ENCODE measurements at regions not wholly inside any gene's neighbourhood (a gene's known extent, or its start where the extent isn't known, plus 50 kb on each side); places are given as distances from the start of the nearest gene placed in this dataset.

- DNase-seq = no peak
Measured at GRCh38 chr12:107325075-107325608, 231.8 kb upstream of the CRY1 start.

- DNase-seq = no peak
Measured at GRCh38 chr12:107326237-107326636, 232.9 kb upstream of the CRY1 start.

DNA sequence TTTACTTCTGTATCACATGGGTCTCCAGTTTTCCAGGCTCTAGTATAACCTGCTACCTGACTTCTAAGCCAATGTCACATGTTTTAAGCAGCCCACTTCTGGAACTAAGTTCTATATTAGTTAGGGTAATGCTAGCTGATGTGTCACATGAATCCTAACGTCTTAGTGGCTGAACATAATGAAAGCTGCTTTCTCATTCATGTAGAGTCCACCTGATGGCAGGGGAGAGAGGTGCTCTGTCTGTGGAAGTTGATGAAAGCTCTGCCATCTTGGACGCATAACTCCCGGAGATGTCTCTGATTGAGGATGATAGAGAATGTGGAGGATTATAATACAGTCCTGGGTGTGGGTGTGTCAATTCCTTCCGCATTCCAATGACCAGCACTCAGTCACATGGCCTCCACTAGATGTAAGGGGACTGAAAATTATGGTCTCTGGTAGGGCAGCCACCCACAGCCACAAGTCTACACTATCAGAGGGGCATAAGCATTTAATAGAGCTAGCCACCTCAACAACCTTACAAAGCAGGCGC is 234.4 kb upstream of the CRY1 start:
- no peak for DNase-seq

- no peak for DNase-seq
Measured at GRCh38 chr12:107328442-107329133, 235.2 kb upstream of the CRY1 start.

- DNase-seq = no peak
Measured at GRCh38 chr12:107329569-107330324, 236.4 kb upstream of the CRY1 start.

DNA sequence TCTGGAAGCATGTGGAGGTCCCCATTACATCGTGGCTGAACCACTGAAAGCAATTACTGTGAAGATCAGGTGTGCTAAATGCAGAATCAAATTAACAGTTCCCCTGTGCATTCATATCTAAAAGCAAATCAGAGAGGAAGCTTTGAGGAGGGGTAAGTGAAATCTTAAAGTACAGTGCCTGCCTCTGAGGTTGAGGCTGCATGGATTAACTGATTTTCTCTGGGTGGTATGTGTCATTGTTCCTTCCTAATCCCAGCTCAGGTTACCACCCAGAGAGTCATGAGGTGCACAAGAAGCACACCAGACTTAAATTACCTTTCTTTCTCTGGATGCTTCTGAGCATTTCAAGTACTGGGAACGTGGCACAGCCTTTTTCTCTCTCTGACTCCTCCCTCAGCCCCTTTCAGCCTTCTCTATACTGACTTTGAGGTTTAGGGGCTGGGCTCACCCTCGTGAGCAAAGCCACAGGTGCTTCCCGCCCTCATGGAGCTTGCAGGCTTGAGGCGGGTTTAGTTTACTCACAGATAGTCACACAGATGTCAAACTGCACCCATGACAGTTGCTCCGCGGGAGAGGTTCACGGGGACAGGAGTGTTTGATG is 237.6 kb upstream of the CRY1 start:
- DNase-seq = no peak

- DNase-seq = no peak
Measured at GRCh38 chr12:107331471-107331870, 238.1 kb upstream of the CRY1 start.

- no peak for DNase-seq
Measured at GRCh38 chr12:107331912-107332311, 238.6 kb upstream of the CRY1 start.

DNA sequence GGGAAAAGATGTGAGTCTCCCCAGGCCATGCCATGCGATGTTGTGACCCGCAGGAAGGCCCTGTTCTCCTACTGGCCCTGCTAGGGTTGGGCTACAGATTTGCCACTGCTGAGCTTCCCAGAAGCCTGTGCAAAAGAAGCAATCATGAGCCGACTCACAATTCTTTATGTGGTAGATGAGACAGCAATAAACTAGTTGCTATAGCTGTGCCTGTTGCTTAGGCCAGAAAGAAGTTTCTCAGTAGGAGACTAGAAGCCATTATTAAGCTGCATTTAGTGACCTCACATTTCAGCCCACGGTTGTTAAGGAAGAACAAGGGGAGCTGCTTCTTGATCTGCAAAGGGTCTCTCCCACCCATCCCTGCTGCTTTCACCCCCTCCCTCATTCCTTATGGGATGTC is 239.4 kb upstream of the CRY1 start:
- DNase-seq = no peak

- no peak for DNase-seq
Measured at GRCh38 chr12:107335802-107336570, 242.6 kb upstream of the CRY1 start.

- no peak for DNase-seq
Measured at GRCh38 chr12:107336695-107337094, 243.3 kb upstream of the CRY1 start.

- no peak for DNase-seq
Measured at GRCh38 chr12:107337346-107338095, 244.2 kb upstream of the CRY1 start.

- no peak for DNase-seq
Measured at GRCh38 chr12:107339487-107339886, 246.1 kb upstream of the CRY1 start.

DNA sequence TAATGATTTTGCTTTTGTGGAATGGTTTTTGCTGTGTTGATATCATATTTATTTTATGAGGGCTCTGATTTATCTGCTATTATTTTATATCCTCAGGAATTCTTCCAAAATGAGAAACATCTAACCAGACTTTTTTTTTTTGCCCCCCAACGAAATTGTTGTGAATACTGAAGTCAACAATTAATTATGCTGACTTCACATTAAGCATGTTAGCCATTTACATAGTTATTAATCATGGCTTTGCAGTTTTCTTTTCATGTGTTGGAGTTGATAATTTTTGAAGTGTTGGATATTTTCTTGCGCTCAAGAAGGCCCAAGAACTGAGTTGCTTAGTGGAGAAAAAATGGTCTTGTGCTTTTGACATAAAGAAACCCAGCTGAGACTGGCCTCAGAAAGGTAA is 246.6 kb upstream of the CRY1 start:
- no peak for DNase-seq

DNA sequence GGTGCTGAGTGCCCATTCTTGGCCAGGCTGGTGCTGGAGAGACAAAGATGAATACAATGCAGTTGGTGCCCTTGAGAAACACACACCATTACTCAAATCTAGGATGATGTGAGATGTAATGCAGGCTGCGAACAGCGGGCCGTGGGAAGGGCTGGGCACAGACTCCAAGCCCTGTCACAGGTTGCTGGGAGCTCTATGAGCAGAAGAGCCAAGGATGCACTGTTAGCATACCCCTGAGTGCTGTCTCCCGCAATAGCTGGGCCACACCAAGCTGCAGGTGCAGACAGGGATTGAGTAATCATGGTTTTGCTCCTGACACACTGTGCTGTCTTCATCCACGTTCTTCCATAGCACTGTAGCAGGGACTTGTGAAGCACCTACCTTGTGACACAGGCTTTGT is 247.5 kb upstream of the CRY1 start:
- no peak for DNase-seq

DNA sequence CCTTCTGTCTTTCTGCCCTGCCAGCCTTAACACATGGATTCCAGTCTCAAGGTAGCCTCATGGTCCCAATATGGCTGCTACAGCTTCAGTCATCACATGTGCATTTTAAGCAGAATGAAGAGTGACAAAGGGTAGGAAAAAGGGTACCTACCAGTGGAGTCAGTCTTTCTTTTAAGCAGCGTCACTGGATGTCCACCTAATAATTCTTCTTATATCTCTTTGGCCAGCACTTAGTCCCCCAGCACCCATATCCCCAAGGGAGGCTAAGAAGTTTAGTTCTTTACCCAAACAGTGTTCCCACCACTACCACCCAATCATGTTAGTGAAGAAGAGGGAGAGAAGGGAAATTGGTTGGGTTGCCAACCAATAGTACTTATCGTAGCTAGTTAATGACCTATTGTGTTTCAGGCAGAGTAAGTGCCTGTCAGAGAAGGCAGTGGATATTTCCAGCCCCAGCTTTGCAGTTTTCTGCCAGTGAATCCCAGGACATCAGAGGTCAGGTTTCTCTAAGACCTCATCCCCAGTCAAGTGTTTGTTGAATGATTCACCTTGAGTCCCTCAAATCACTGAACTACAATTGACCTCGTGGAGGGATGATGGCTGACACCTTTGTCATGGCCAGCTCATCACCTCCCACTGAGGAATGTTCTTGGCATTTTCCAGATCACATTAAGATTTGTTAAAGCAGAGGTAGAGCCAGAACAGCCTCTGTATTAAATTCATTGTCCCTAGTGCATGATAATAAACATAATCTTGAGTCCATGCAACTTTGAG is 250.9 kb upstream of the CRY1 start:
- DNase-seq = no peak

DNA sequence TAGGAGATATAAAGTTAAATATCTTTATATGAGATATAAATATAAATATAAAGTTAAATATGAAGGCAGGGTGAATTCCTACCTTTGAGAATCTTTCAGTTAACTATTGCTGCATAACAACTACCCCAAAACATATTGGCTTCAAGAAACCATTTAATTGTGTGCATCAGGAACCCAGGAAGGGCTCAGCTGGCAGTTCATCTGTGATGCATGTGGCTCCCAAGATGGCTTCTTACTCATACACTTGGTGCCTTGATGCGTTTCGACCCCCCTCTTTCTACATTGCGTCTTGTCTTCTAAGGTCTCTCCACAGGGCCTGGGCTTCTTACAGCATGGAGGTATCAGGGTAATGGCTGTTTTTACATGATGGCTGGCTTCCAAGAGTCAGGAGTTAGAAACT is 253.9 kb upstream of the CRY1 start:
- no peak for DNase-seq

DNA sequence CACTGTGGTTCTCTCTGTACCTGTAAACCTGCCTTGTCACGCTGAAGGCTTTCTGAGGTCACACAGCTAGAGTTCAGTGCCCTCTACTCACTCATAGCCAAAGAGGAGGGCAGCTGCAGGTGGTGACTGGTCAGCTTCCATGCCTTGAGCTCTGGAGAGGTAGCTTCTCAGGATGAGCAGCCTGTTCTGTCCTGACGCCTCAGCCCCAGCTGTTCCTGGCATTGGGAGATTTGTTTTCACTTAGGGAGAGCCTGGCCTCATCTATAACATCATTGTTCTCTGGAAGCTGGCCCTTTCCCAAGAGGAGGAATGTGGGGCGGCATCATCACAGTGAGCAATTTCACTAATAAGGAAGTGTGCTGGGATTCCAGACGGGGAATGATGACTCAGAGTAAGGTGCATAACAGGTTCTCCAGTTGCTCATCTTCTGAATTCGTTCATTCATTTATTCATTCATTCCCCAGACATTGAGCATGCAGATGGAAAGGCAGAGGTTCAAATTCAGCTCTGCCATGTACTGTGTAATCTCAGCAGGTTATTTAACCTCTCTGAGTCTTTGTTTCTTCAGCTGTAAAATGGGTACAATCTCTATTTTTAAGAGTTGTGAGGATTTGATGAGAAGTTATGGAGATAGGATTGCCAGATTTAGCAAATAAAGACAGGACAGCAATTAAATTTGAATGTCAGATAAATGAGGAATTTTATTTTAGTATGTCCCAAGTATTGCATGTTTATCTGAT is 255.8 kb upstream of the CRY1 start:
- no peak for DNase-seq

DNA sequence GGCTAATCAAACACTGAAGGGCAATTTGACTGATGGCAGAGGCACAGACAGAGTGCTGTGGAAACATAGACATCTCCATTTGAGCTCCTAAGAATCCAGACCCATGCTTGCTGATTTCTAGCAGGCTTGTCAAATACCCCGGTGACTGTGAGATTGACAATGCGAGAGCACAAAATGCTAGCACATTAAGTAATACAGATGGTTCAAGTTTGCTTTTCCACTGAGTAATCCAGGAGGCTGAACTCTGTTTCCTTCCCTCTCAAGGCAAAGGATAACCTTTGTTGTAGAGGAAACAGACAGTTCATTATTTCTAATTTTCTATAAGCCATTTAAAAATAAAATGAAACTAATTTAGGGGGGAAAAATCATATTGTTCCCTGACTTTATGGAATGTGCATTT is 256.5 kb upstream of the CRY1 start:
- DNase-seq = no peak

- DNase-seq = no peak
Measured at GRCh38 chr12:107351109-107351508, 257.8 kb upstream of the CRY1 start.

- no peak for DNase-seq
Measured at GRCh38 chr12:107351713-107352112, 258.4 kb upstream of the CRY1 start.
